ENCODE measurements at regions not wholly inside any gene's neighbourhood (a gene's known extent, or its start where the extent isn't known, plus 50 kb on each side); places are given as distances from the start of the nearest gene placed in this dataset.
"Not testable (repeated sequence)": the region's sequence is repeated elsewhere in the genome, so short reads cannot be mapped to it uniquely, and the experiment has no call there.

DNA sequence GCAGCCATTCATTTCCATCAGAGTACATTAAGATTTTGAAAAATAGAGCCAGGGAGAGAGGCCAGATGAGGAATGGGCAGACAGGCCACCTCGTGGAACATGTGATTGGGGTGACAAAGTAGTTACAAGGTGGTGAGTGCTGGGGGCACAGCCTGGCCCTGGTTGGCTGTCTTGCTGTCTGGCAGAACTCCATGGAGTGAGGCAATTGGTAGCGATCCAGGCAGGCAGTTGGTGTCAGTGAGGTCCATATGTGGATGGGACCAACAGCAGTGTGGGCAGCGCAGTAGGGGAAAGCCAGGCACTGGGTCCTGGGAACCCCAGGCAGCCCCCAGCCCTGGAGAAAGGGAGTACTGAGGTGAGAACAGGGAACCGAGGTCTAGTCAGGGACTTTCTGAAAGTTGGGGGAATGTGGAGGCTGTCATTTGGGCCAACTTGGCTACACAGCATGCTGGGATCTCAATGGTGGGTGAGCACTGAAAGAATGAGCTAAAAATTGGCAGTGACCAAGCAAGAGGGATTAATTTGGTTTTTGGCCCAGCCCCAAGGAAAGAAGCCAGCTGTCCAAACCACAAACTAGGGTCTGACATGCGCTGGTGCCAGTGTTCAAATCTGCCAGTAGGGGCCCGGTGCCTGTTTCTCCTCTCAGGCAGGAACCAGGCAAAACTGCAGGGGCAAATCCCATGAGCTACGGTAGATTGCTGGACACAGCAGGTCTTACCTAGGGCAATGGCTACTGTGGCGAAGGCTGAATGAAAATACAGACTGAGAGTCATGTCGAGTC, 61.4 kb upstream of the E2F3 start:
- DNase-seq (ENCODE audit: low read depth in 2 of 2), result no peak

GRCh38 chr6:20341096-20341495, 60.6 kb upstream of the E2F3 start:
- no peak for DNase-seq (ENCODE audit: low read depth in 2 of 2)

DNA sequence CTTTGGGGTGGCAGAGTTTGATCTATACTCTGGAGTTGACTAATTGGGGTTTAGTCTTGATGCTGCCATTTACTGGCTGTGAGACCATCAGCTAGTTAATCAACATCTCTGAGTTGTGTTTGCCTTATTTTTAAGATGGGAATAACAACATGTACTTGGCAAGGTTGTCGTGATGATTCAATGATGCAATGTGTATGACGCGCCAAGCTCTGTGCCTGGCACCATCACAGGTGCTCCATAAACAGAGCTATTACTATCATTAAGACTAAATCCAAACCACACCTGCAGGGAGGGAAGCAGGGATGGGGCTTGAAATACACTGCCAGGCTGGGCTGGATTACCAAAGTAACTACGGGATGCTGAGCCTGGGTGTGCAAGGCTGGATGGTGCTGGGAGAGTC, 60.1 kb upstream of the E2F3 start:
- DNase-seq (ENCODE audit: low read depth in 2 of 2), result no peak

GRCh38 chr6:20346948-20347347, 54.7 kb upstream of the E2F3 start:
- DNase-seq (ENCODE audit: low read depth in 2 of 2), result not testable (repeated sequence)

GRCh38 chr6:20348041-20348440, 53.6 kb upstream of the E2F3 start:
- no peak for DNase-seq (ENCODE audit: low read depth in 2 of 2)

- DNase-seq (ENCODE audit: low read depth in 2 of 2), result no peak
These were observed 52.5 kb upstream of the E2F3 start for GRCh38 chr6:20349225-20349624.

DNA sequence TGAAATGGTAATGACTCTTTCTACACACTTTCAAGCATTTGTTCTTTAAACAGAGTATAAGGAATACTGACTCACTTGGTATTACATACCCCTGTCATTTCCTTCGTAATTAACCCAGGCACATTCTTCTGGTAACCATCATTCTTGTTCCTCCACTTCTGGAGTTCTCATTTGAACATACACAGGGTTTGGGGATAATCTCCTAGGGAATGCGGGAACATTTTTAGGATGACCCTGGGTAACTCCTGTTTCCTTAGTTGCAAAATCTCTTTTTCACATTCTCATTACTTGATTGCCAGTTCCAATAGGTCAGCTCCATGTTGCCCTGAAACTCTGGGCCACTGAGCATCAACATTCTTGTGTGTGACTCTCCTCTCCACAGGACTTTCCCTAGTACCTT, 51.5 kb upstream of the E2F3 start:
- DNase-seq (ENCODE audit: low read depth in 2 of 2), result no peak

DNA sequence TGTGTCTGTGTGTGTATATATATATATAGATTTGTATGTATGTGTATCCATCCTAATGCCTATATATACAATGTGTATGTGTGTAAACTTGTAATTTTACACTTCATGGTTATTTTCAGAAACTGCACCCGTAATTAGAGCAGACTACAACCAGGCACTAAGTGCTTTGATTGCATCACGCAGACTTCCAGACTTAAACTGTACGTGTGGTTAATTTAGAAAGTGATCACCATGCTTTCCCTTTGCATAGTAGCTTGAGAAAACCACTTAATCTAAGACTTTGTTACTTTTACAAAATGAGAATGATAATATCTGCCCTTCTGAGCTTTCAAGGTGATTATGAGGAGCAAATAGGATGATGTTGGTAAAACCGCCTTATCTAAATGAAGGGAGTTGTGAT, 50.1 kb upstream of the E2F3 start:
- no peak for DNase-seq (ENCODE audit: low read depth in 2 of 2)
